Liver (tissue), 7 donors: ENCODE measurements at regions not wholly inside any gene's neighbourhood (a gene's known extent, or its start where the extent isn't known, plus 50 kb on each side); places are given as distances from the start of the nearest gene placed in this dataset.

ENCODE experiments used
- DNase-seq: peaks from one replicate; pipeline ENCODE4 v3.0.0-alpha.2; 2017; ENCODE audit warnings: low spot score
- H3K27ac ChIP-seq, 2 donors: one replicate each; pipeline ENCODE4 v1.7.0; 2013; ENCODE audit warnings: inconsistent platforms in 2 of 2, low read length in 2 of 2, control low read depth in 1 of 2, low read depth in 1 of 2, mild to moderate bottlenecking in 1 of 2
- H3K27me3 ChIP-seq, 4 donors: one replicate each; pipeline versions ENCODE4 v1.6.1 to v1.7.0; 2013; ENCODE audit warnings: low read length in 3 of 4, inconsistent platforms in 1 of 4, mild to moderate bottlenecking in 1 of 4, moderate library complexity in 1 of 4; ENCODE audit not compliant: control insufficient read depth in 4 of 4, insufficient read depth in 4 of 4
- H3K36me3 ChIP-seq, 4 donors: one replicate each; pipeline versions ENCODE4 v1.6.1 to v1.7.0; 2013; ENCODE audit warnings: low read length in 3 of 4, mild to moderate bottlenecking in 3 of 4, low read depth in 1 of 4, moderate library complexity in 1 of 4; ENCODE audit not compliant: control insufficient read depth in 4 of 4, insufficient read depth in 3 of 4
- H3K4me1 ChIP-seq, 4 donors: one replicate each; pipeline versions ENCODE4 v1.6.1 to v1.7.0; 2013; ENCODE audit warnings: low read length in 3 of 4, mild to moderate bottlenecking in 3 of 4, moderate library complexity in 1 of 4; ENCODE audit not compliant: control insufficient read depth in 4 of 4, insufficient read depth in 4 of 4
- H3K4me3 ChIP-seq, 3 donors: one replicate each; pipeline versions ENCODE4 v1.6.1 to v1.7.0; 2013; ENCODE audit warnings: low read length in 3 of 3, control low read depth in 1 of 3, low read depth in 1 of 3, mild to moderate bottlenecking in 1 of 3
- H3K9ac ChIP-seq, 2 donors: one replicate each; pipeline ENCODE4 v1.7.0; 2013; ENCODE audit warnings: low read length in 2 of 2, mild to moderate bottlenecking in 2 of 2, moderate library complexity in 2 of 2, control low read depth in 1 of 2, low read depth in 1 of 2
- H3K9me3 ChIP-seq, 4 donors: one replicate each; pipeline versions ENCODE4 v1.6.1 to v1.7.0; 2013; ENCODE audit warnings: low read length in 3 of 4; ENCODE audit not compliant: control insufficient read depth in 4 of 4
- ATF3 ChIP-seq: IDR thresholded peaks from 2 replicates; pipeline ENCODE4 v1.6.1; 2016; ENCODE audit warnings: antibody characterized with exemption
- EGR1 ChIP-seq, 2 donors: IDR thresholded peaks; 2 replicates each; pipeline ENCODE4 v1.6.1; 2016 to 2018; ENCODE audit warnings: antibody characterized with exemption in 2 of 2, low read depth in 2 of 2
- FOXA2 ChIP-seq: IDR thresholded peaks from 2 replicates; pipeline ENCODE4 v1.6.1; 2016; ENCODE audit warnings: antibody characterized with exemption
- GABPA ChIP-seq, 2 donors: IDR thresholded peaks in 1 of 2; conservative IDR thresholded peaks in 1 of 2; 2 replicates each; pipeline ENCODE4 v1.6.1; 2016; ENCODE audit warnings: antibody characterized with exemption in 2 of 2, mild to moderate bottlenecking in 1 of 2, moderate library complexity in 1 of 2
- HNF4A ChIP-seq, 2 donors: conservative IDR thresholded peaks; 2 replicates each; pipeline ENCODE4 v1.6.1; 2016; ENCODE audit warnings: antibody characterized with exemption in 2 of 2, mild to moderate bottlenecking in 2 of 2
- HNF4G ChIP-seq: IDR thresholded peaks from 2 replicates; pipeline ENCODE4 v1.6.1; 2016; ENCODE audit warnings: antibody characterized with exemption
- JUND ChIP-seq, 2 donors: IDR thresholded peaks; 2 replicates each; pipeline ENCODE4 v1.6.1; 2016; ENCODE audit warnings: antibody characterized with exemption in 2 of 2
- MAX ChIP-seq: IDR thresholded peaks from 2 replicates; pipeline ENCODE4 v1.6.1; 2016; ENCODE audit warnings: antibody characterized with exemption
- NR2F2 ChIP-seq: IDR thresholded peaks from 2 replicates; pipeline ENCODE4 v1.6.1; 2016; ENCODE audit warnings: antibody characterized with exemption
- RAD21 ChIP-seq, 2 donors: IDR thresholded peaks; 2 replicates each; pipeline ENCODE4 v1.6.1; 2016; ENCODE audit warnings: antibody characterized with exemption in 2 of 2, mild to moderate bottlenecking in 2 of 2
- REST ChIP-seq: IDR thresholded peaks from 2 replicates; pipeline ENCODE4 v1.6.1; 2016; ENCODE audit warnings: antibody characterized with exemption, mild to moderate bottlenecking
- RXRA ChIP-seq, 2 donors: IDR thresholded peaks; 2 replicates each; pipeline ENCODE4 v1.6.1; 2017 to 2018; ENCODE audit warnings: antibody characterized with exemption in 2 of 2, mild to moderate bottlenecking in 1 of 2
- SP1 ChIP-seq: IDR thresholded peaks from 2 replicates; pipeline ENCODE4 v1.6.1; 2018; ENCODE audit warnings: antibody characterized with exemption, mild to moderate bottlenecking
- TAF1 ChIP-seq: conservative IDR thresholded peaks from 2 replicates; pipeline ENCODE4 v1.6.1; 2016; ENCODE audit warnings: antibody characterized with exemption, mild to moderate bottlenecking
- YY1 ChIP-seq: IDR thresholded peaks from 2 replicates; pipeline ENCODE4 v1.6.1; 2016; ENCODE audit warnings: antibody characterized with exemption, mild to moderate bottlenecking
- ZBTB33 ChIP-seq: IDR thresholded peaks from 2 replicates; pipeline ENCODE4 v1.6.1; 2016; ENCODE audit warnings: antibody characterized with exemption
- WGBS: extraction: QIAGEN DNeasy Blood & Tissue Kit; methylation state at CpG from one replicate; pipeline ENCODE4 v1.1.7; 2013; 5-methylcytosine and 5-hydroxymethylcytosine counted together
- donor health status: healthy.
- donor health status: healthy.
- donor health status: healthy.
- donor health status: healthy.

- TF ChIP-seq REST (no peak), SP1 (no peak), HNF4G (no peak), FOXA2 (no peak), YY1 (no peak), TAF1 (no peak), EGR1 (IDR thresholded peaks at IDR 0.05; ENCODE audit: low read depth in 2 of 2) (no peak), ATF3 (no peak), GABPA (IDR thresholded peaks at IDR 0.05 in 1 of 2, conservative IDR thresholded peaks at IDR 0.05 in 1 of 2) (no peak), RXRA (IDR thresholded peaks at IDR 0.05) (no peak)
Observed at GRCh38 chr22:48077699-48078098, 1315.2 kb downstream of the TBC1D22A start (continued).

GRCh38 chr22:48076008-48076407 lies 1313.6 kb downstream of the TBC1D22A start:
- Histone ChIP-seq H3K4me3 (no peak overlapping the region), H3K36me3 (no peaks in the 10 kb centered on the region), H3K4me1 (no peaks in the 10 kb centered on the region), H3K27me3 (peaks cover 0 to 2% (median 0%) of the 10 kb centered on the region in 4 donors), H3K9me3 (no peaks in the 10 kb centered on the region), H3K9ac (no peak overlapping the region), H3K27ac (no peak overlapping the region)
- WGBS = 81% methylated on average over 10 of the region's 10 CpGs
- TF ChIP-seq ZBTB33 = no peak
- no peak for TF ChIP-seq GABPA (IDR thresholded peaks at IDR 0.05 in 1 of 2, conservative IDR thresholded peaks at IDR 0.05 in 1 of 2)
- no peak for TF ChIP-seq RAD21 (IDR thresholded peaks at IDR 0.05)
- TF ChIP-seq ATF3 = no peak
- no peak for TF ChIP-seq FOXA2
- TF ChIP-seq HNF4A (conservative IDR thresholded peaks at IDR 0.05) = no peak
- TF ChIP-seq REST = no peak
- TF ChIP-seq JUND (IDR thresholded peaks at IDR 0.05) = no peak
- no peak for TF ChIP-seq MAX
- TF ChIP-seq HNF4G = no peak
- TF ChIP-seq NR2F2 = no peak
- DNase-seq = no peak
